ENCODE measurements at regions not wholly inside any gene's neighbourhood (a gene's known extent, or its start where the extent isn't known, plus 50 kb on each side); places are given as distances from the start of the nearest gene placed in this dataset.

GRCh38 chr6:22748681-22749080 lies 179.3 kb downstream of the HDGFL1 start:
- TF ChIP-seq CTCF (IDR thresholded peaks at IDR 0.05; ENCODE audit: insufficient read depth, low read length, poor library complexity, severe bottlenecking) = no peak
- Histone ChIP-seq H3K27me3 (ENCODE audit: control insufficient read depth, insufficient read depth, low read length) (no peaks in the 10 kb centered on the region), H3K36me3 (ENCODE audit: control insufficient read depth, insufficient read depth, low read length) (no peaks in the 10 kb centered on the region), H3K4me3 (ENCODE audit: low read depth, low read length) (no peak overlapping the region)
- no peak for DNase-seq (ENCODE audit: low read depth)

GRCh38 chr6:22749696-22750095 lies 180.3 kb downstream of the HDGFL1 start:
- no peak for TF ChIP-seq CTCF (IDR thresholded peaks at IDR 0.05; ENCODE audit: insufficient read depth, low read length, poor library complexity, severe bottlenecking)
- H3K4me3 ChIP-seq (ENCODE audit: low read depth, low read length) = no peak overlapping the region

GRCh38 chr6:22751223-22751622 lies 181.9 kb downstream of the HDGFL1 start:
- Histone ChIP-seq H3K27me3 (ENCODE audit: control insufficient read depth, insufficient read depth, low read length) (no peaks in the 10 kb centered on the region), H3K4me3 (ENCODE audit: low read depth, low read length) (no peak overlapping the region), H3K36me3 (ENCODE audit: control insufficient read depth, insufficient read depth, low read length) (no peaks in the 10 kb centered on the region)
- TF ChIP-seq CTCF (IDR thresholded peaks at IDR 0.05; ENCODE audit: insufficient read depth, low read length, poor library complexity, severe bottlenecking) = no peak
- no peak for DNase-seq (ENCODE audit: low read depth)

More at GRCh38 chr6:22749696-22750095, 180.3 kb downstream of the HDGFL1 start:
- H3K36me3 ChIP-seq (ENCODE audit: control insufficient read depth, insufficient read depth, low read length) = no peaks in the 10 kb centered on the region
- no peak for DNase-seq (ENCODE audit: low read depth)
- no peaks in the 10 kb centered on the region for H3K27me3 ChIP-seq (ENCODE audit: control insufficient read depth, insufficient read depth, low read length)

GRCh38 chr6:22752522-22752921 lies 183.2 kb downstream of the HDGFL1 start:
- DNase-seq (ENCODE audit: low read depth) = no peak
- no peaks in the 10 kb centered on the region for H3K27me3 ChIP-seq (ENCODE audit: control insufficient read depth, insufficient read depth, low read length)
- H3K36me3 ChIP-seq (ENCODE audit: control insufficient read depth, insufficient read depth, low read length) = no peaks in the 10 kb centered on the region
- no peak for TF ChIP-seq CTCF (IDR thresholded peaks at IDR 0.05; ENCODE audit: insufficient read depth, low read length, poor library complexity, severe bottlenecking)
- no peak overlapping the region for H3K4me3 ChIP-seq (ENCODE audit: low read depth, low read length)

- H3K4me3 ChIP-seq (ENCODE audit: low read depth, low read length) = no peak overlapping the region
- no peak for DNase-seq (ENCODE audit: low read depth)
- no peak for TF ChIP-seq CTCF (IDR thresholded peaks at IDR 0.05; ENCODE audit: insufficient read depth, low read length, poor library complexity, severe bottlenecking)
Observed at GRCh38 chr6:22754061-22754460, 184.7 kb downstream of the HDGFL1 start.

DNA sequence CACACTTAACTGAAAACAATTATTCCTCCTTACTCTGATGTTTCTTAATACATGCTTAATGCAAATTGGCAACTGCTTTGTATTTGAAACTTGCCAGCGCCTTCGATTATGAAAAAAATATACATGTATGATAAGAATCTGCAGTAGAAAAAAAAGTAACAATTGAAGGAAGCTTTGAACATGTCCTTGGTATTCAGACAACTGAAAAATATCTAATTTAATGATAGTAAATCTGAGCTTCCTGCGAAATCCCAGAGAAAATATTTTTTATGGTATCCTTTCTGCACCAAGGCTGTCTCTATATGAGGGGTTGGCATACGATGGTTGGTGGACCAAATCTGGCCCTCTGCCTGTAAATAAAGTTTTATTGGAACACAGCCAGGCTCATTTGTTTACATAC lies 186.2 kb downstream of the HDGFL1 start:
- TF ChIP-seq CTCF (IDR thresholded peaks at IDR 0.05; ENCODE audit: insufficient read depth, low read length, poor library complexity, severe bottlenecking) = no peak
- no peaks in the 10 kb centered on the region for H3K36me3 ChIP-seq (ENCODE audit: control insufficient read depth, insufficient read depth, low read length)
- no peak overlapping the region for H3K4me3 ChIP-seq (ENCODE audit: low read depth, low read length)
- no peak for DNase-seq (ENCODE audit: low read depth)
- H3K27me3 ChIP-seq (ENCODE audit: control insufficient read depth, insufficient read depth, low read length) = no peaks in the 10 kb centered on the region

More at GRCh38 chr6:22754061-22754460, 184.7 kb downstream of the HDGFL1 start:
- Histone ChIP-seq H3K27me3 (ENCODE audit: control insufficient read depth, insufficient read depth, low read length) (no peaks in the 10 kb centered on the region), H3K36me3 (ENCODE audit: control insufficient read depth, insufficient read depth, low read length) (no peaks in the 10 kb centered on the region)

All from kidney epithelial cell (primary cell).